HUES64 (cell line): ENCODE measurements at regions not wholly inside any gene's neighbourhood (a gene's known extent, or its start where the extent isn't known, plus 50 kb on each side); places are given as distances from the start of the nearest gene placed in this dataset.

ENCODE experiments used
- H3K27ac ChIP-seq: 2 replicates; pipeline ENCODE4 v1.7.0; 2013; ENCODE audit warnings: low read depth, low read length, inconsistent platforms
- H3K27me3 ChIP-seq: 2 replicates; pipeline ENCODE4 v1.6.1; 2013; ENCODE audit warnings: mild to moderate bottlenecking, low read length; ENCODE audit not compliant: insufficient read depth
- H3K36me3 ChIP-seq: 2 replicates; pipeline ENCODE4 v1.6.1; 2013; ENCODE audit warnings: mild to moderate bottlenecking, low read length; ENCODE audit not compliant: insufficient read depth
- H3K4me1 ChIP-seq: 2 replicates; pipeline ENCODE4 v1.6.1; 2013; ENCODE audit warnings: mild to moderate bottlenecking, low read length, moderate library complexity; ENCODE audit not compliant: insufficient read depth
- H3K4me3 ChIP-seq: 2 replicates; pipeline ENCODE4 v1.5.1; 2013; ENCODE audit warnings: mild to moderate bottlenecking, low read length, moderate library complexity
- H3K9ac ChIP-seq: 2 replicates; pipeline ENCODE4 v1.6.1; 2013; ENCODE audit warnings: mild to moderate bottlenecking, low read depth, low read length
- H3K9me3 ChIP-seq: 2 replicates; pipeline ENCODE4 v1.6.1; 2013; ENCODE audit warnings: low read depth, low read length; ENCODE audit not compliant: insufficient read depth
- WGBS: fragments of 150-250, 120-280 bp; methylation state at CpG from one replicate; pipeline ENCODE4 v1.1.7; 2013; ENCODE audit warnings: missing lambda C conversion rate; 5-methylcytosine and 5-hydroxymethylcytosine counted together

DNA sequence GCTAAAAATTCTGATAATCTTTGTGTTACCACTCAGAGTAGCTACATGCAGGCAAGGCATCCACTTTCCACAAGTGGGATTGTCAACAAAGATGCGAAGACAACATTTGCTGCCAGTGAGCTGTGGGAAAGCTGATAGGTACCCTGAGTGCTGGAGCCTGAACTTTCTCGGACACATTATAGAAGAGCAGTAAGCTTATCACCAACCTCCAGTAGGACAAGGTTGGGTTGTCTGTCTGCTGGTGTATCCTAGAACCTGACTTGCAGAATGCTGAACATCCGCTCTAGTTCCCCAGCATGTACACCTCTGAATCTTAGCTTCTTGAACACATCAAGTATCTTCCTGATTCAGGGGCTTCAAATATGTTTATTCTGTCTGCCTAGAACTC, 103.8 kb upstream of the PPM1H start:
- H3K4me1 ChIP-seq = no peaks in the 10 kb centered on the region
- H3K27ac ChIP-seq = no peak overlapping the region
- WGBS = 91% methylated on average over 3 of the region's 3 CpGs
- peaks cover 3% of the 10 kb centered on the region; the same call in 1 of the 2 replicates for H3K9me3 ChIP-seq
- H3K27me3 ChIP-seq = no peaks in the 10 kb centered on the region
- H3K4me3 ChIP-seq = no peak overlapping the region
- H3K9ac ChIP-seq = no peak overlapping the region
- no peaks in the 10 kb centered on the region for H3K36me3 ChIP-seq

DNA sequence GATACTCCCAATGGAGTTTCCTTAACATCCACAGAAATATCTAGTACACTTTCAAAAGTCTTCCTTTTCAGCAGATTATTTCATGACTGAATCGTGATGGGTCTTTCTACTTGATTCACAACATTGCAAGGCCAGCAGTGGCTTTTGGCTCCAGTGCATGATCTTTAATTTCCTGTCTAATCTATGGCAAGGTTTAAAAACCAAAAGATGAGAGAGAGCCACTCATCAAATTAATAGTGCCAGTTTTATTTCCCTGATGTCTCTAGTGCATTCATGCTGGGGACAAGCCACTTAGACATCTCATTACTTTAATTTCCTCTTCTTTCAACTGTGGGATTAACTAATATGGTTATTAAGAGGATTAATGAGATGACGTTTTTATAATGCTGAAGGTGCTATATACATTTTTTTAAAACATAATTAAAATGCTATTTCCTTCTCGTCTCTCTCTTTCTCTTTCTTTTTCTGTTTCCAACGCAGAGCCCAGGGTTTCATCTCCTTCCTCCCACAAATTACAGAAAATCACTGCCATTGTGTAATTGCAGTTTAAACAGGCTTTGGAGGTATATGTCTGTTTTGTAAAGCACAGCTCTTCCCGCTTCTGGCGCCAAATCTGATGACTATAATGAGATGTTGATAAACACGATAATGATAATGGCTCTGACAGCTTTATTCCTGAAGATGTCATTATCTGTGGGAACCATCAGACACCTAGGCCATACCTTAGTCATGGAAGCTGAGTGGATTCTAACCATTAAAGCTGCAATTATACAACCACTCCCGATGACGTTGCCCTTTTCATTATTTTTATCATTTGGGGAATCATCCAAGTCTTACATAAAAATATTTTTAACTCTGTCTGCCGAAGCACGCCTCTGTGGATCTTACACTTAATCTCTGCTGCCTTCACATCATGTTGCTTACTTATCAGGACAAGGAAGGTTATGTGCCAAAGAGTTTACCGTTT, 103.1 kb upstream of the PPM1H start:
- Histone ChIP-seq H3K27ac (no peak overlapping the region), H3K9ac (no peak overlapping the region), H3K36me3 (no peaks in the 10 kb centered on the region), H3K4me1 (no peaks in the 10 kb centered on the region), H3K4me3 (no peak overlapping the region), H3K9me3 (peaks cover 3% of the 10 kb centered on the region; the same call in 1 of the 2 replicates), H3K27me3 (no peaks in the 10 kb centered on the region)
- WGBS = 94% methylated on average over 11 of the region's 12 CpGs

DNA sequence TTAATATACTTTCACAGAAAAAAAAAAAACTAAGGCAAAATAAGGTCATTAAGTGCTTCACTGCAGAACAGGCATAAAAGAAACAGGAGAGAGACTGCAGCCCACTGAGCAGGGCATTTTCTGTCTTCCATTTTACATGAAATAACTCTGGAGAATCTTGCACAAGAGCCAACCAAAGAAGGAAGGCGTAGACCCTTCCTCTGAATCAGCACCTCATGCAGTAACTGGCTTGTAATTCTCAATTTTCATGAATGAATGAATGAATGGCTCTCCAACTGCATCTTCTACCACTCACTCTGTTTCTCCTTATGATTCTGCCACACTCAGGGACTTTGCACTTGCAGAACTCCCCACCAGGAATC, 102.0 kb upstream of the PPM1H start:
- WGBS = 60% methylated on average over 1 of the region's 1 CpG
- Histone ChIP-seq H3K27me3 (no peaks in the 10 kb centered on the region), H3K9me3 (peaks cover 3% of the 10 kb centered on the region; the same call in 1 of the 2 replicates), H3K36me3 (no peaks in the 10 kb centered on the region), H3K9ac (no peak overlapping the region), H3K27ac (no peak overlapping the region), H3K4me1 (no peaks in the 10 kb centered on the region), H3K4me3 (no peak overlapping the region)

DNA sequence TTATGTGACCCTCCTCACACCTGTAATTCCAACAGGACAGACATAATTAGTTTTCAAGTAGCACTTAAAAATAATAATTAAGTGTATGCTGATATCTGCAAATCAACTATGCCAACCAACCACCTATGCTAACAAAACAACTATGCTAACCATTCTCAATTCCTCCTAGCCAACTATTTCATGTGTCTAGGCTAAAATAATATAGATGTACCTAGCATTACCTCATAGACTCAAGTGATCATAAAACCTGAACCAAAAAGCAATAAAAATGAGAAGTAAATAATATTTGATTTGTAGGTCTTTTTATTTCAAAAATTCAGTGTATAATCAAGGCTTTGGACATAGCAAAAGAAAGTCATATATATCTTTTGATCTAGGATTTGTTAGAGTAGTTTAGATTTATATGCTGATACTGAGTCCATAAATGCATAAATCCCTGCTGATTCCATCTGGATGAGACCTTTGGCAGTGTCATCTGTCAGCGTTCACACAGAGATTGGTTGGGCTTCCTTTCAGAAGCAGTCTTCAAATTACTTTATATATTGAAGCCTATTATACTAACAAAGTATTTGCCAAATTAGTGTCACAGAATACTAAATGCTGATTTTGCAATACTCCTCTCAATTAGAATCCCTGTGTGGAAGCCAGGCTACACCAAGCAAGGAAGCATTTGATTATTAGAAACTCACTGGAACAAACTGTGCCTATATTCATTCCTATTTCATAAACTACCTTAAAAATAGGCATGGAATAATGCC, 101.4 kb upstream of the PPM1H start:
- 93% methylated on average over 1 of the region's 1 CpG for WGBS
- H3K4me1 ChIP-seq = no peaks in the 10 kb centered on the region
- H3K9me3 ChIP-seq = peaks cover 3% of the 10 kb centered on the region; the same call in 1 of the 2 replicates
- H3K4me3 ChIP-seq = no peak overlapping the region
- H3K27me3 ChIP-seq = no peaks in the 10 kb centered on the region
- no peak overlapping the region for H3K27ac ChIP-seq
- no peak overlapping the region for H3K9ac ChIP-seq
- H3K36me3 ChIP-seq = no peaks in the 10 kb centered on the region

DNA sequence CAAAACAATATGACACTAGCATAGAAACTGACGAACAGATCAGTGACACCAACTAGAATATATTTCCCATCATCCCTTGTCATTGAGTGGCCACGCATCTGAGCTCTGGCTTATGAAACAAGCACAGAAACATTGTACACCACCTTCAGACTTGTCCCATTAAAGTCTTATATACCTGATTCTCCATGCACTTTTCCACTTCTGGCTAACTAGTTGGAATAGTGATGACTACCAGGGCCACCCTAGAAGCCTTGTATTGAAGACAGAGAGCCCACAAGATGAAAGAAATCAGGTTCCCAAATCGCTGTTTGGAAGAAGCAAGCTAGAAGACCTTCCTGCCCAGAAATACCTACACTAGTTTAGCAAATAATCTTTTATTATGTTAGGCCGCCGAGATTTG, 99.7 kb upstream of the PPM1H start:
- Histone ChIP-seq H3K9ac (no peak overlapping the region), H3K4me1 (no peaks in the 10 kb centered on the region), H3K4me3 (no peak overlapping the region), H3K9me3 (peaks cover 3% of the 10 kb centered on the region; the same call in 1 of the 2 replicates), H3K36me3 (no peaks in the 10 kb centered on the region), H3K27me3 (no peaks in the 10 kb centered on the region), H3K27ac (no peak overlapping the region)
- WGBS = 81% methylated on average over 3 of the region's 5 CpGs

DNA sequence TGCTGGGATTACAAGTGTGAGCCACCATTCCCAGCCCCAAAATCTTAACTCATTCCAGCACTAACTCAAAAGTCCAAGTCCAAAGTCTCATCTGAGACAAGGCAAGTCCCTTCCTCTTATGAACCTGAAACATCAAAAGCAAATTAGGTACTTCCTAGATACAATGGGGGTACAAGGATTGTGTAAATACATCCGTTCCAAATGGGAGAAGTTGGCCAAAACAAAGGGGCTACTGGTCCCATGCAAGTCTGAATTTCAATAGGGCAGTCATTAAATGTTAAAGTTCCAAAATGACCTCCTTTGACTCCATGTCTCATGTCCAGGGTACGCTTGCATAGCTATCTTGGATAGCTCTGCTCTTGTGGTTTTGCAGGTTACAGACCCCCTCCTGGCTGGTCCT, 94.7 kb upstream of the PPM1H start:
- no peak overlapping the region for H3K4me3 ChIP-seq
- no peak overlapping the region for H3K27ac ChIP-seq
- no peaks in the 10 kb centered on the region for H3K36me3 ChIP-seq
- no peaks in the 10 kb centered on the region for H3K27me3 ChIP-seq
- H3K9ac ChIP-seq = no peak overlapping the region
- WGBS = 95% methylated on average over 2 of the region's 2 CpGs
- H3K9me3 ChIP-seq = peaks cover 3% of the 10 kb centered on the region; the same call in 1 of the 2 replicates
- peaks cover 24% of the 10 kb centered on the region for H3K4me1 ChIP-seq

DNA sequence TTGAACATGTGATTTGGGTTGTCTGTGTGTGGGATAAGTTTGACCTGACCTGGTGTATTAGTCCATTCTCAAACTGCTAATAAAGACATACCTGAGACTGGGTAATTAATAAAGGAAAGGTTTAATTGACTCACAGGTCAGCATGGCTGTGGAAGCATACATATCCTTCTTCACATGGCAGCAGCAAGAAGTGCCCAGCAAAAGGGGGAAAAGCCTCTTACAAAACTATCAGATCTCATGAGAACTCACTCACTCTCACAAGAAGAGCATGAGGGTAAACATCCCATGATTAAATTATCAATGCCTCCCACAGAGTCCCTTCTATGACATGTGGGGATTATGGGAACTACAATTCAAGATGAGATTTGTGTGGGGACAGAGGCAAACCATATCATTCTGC, 94.0 kb upstream of the PPM1H start:
- Histone ChIP-seq H3K4me3 (no peak overlapping the region), H3K27me3 (no peaks in the 10 kb centered on the region), H3K27ac (no peak overlapping the region), H3K36me3 (no peaks in the 10 kb centered on the region), H3K9me3 (peaks cover 3% of the 10 kb centered on the region; the same call in 1 of the 2 replicates), H3K4me1 (peaks cover 26% of the 10 kb centered on the region), H3K9ac (no peak overlapping the region)

DNA sequence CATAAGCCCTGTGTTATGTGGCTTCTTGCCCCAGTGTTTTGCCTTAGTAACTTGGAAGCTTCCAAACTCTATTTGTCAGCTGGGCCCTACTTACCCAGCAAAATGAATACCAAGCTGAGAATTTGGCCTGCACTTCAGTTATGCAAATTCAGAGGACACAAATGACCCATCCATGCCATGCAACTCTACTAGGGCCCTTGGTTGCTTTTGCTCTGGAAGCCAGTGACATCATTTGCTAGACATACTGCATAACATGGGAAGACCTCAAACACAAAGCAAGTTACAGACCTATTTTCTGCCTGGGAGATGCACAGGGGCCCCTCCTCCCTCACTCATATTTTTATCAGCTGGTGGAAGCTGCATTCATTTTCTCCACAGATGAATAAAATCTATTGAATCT, 90.2 kb upstream of the PPM1H start:
- H3K9ac ChIP-seq = no peak overlapping the region
- no peaks in the 10 kb centered on the region for H3K36me3 ChIP-seq
- H3K4me1 ChIP-seq = peaks cover 42% of the 10 kb centered on the region
- no peak overlapping the region for H3K4me3 ChIP-seq
- no peak overlapping the region for H3K27ac ChIP-seq
- no peaks in the 10 kb centered on the region for H3K9me3 ChIP-seq
- H3K27me3 ChIP-seq = no peaks in the 10 kb centered on the region

DNA sequence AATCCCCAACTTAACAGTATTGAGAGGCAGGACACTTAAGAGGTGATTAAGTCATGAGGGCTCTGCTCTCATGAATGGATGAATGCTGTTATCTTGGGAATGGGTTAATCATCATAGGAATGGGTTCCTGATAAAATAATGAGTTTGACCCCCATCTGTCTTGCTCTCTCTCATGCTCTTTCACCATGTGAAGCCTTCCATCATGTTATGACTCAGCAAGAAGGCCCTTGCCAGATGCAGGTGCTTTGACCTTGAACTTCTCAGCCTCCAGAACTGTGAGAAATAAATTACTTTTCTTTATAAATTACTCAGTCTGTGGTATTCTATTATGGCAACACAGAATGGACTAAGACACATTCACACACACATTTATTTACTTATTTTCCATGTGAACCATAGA, 89.0 kb upstream of the PPM1H start:
- Histone ChIP-seq H3K9me3 (no peaks in the 10 kb centered on the region), H3K4me3 (no peak overlapping the region), H3K27ac (no peak overlapping the region), H3K27me3 (no peaks in the 10 kb centered on the region), H3K36me3 (no peaks in the 10 kb centered on the region), H3K4me1 (peaks cover 47% of the 10 kb centered on the region), H3K9ac (no peak overlapping the region)

DNA sequence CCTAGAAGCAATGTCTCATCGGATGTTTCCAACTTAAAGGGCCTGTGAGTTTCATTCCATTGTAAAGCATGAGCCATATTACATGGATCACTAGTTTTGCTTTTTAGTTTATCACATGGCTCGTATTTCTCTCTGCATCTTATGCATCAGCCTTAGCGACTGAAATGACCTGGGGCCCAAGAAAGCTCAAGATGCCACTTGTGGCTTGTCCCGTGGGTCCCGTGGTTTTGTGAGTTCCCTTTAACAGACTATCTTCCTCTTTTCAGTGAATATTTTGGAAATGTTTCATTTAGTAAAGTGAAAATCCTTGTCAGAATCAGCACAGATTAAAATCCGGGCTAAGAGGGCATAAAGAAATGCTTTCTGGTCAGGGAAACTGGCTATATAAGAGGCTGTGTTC, 86.2 kb upstream of the PPM1H start:
- H3K27ac ChIP-seq = peak overlapping the region; percentile 72; the same call in 1 of the 2 replicates
- H3K4me3 ChIP-seq = no peak overlapping the region; the same call in 1 of the 2 replicates

DNA sequence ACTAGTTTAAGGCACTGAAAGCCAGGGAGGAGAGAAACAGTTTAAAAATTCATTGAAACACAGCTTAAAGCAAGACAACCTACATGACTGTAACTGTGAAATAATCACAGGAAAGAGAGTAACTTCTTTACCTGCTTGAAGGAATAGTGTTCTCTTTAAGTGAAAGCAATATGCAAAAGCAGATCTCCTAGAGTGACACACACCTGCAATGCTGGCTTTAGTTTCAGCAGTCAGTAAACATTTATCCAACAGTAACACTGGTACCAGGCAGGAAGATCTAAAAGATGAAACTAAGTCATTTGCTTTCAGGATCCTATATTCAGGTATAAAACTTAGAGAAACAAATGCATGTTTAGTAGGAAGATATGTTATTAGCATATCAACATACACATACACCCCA, 85.3 kb upstream of the PPM1H start:
- H3K27me3 ChIP-seq = no peaks in the 10 kb centered on the region
- no peak overlapping the region for H3K9ac ChIP-seq
- no peaks in the 10 kb centered on the region for H3K36me3 ChIP-seq
- peaks cover 37% of the 10 kb centered on the region for H3K4me1 ChIP-seq
- no peaks in the 10 kb centered on the region for H3K9me3 ChIP-seq
- no peak overlapping the region for H3K27ac ChIP-seq
- no peak overlapping the region for H3K4me3 ChIP-seq

More for the DNA sequence above, 86.2 kb upstream of the PPM1H start:
- no peak overlapping the region for H3K9ac ChIP-seq
- H3K27me3 ChIP-seq = no peaks in the 10 kb centered on the region
- H3K36me3 ChIP-seq = no peaks in the 10 kb centered on the region
- H3K4me1 ChIP-seq = peaks cover 41% of the 10 kb centered on the region
- H3K9me3 ChIP-seq = no peaks in the 10 kb centered on the region
- WGBS = 83% methylated on average over 6 of the region's 6 CpGs
